ENCODE measurements at regions not wholly inside any gene's neighbourhood (a gene's known extent, or its start where the extent isn't known, plus 50 kb on each side); places are given as distances from the start of the nearest gene placed in this dataset.

GRCh38 chr5:64110222-64110621 is 55.4 kb upstream of the RNF180 start:
- DNase-seq (ENCODE audit: extremely low spot score): no peak
- POLR2A ChIA-PET: no interaction called here
- TF ChIP-seq SUZ12 (IDR thresholded peaks at IDR 0.05) (no peak), BHLHE40 (IDR thresholded peaks at IDR 0.05; ENCODE audit: borderline replicate concordance) (no peak), ELF4 (IDR thresholded peaks at IDR 0.05) (no peak)
- TF ChIP-seq, protein P1, sequence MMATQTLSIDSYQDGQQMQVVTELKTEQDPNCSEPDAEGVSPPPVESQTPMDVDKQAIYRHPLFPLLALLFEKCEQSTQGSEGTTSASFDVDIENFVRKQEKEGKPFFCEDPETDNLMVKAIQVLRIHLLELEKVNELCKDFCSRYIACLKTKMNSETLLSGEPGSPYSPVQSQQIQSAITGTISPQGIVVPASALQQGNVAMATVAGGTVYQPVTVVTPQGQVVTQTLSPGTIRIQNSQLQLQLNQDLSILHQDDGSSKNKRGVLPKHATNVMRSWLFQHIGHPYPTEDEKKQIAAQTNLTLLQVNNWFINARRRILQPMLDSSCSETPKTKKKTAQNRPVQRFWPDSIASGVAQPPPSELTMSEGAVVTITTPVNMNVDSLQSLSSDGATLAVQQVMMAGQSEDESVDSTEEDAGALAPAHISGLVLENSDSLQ (IDR thresholded peaks at IDR 0.05): no peak
- CTCF ChIA-PET: no interaction called here

GRCh38 chr5:64108674-64109073 is 57.0 kb upstream of the RNF180 start:
- CTCF ChIA-PET: no interaction called here
- DNase-seq (ENCODE audit: extremely low spot score): no peak
- TF ChIP-seq FOXM1 (IDR thresholded peaks at IDR 0.05; ENCODE audit: borderline replicate concordance) (no peak), ZNF384 (IDR thresholded peaks at IDR 0.05) (no peak), BHLHE40 (IDR thresholded peaks at IDR 0.05; ENCODE audit: borderline replicate concordance) (no peak), TARDBP (IDR thresholded peaks at IDR 0.05) (no peak), SUZ12 (IDR thresholded peaks at IDR 0.05) (no peak), L3MBTL2 (conservative IDR thresholded peaks at IDR 0.05) (no peak), ELF4 (IDR thresholded peaks at IDR 0.05) (no peak), SP1 (IDR thresholded peaks at IDR 0.05) (no peak), ARNT (IDR thresholded peaks at IDR 0.05) (no peak), FOXA1 (IDR thresholded peaks at IDR 0.05) (no peak), LEF1 (IDR thresholded peaks at IDR 0.05; ENCODE audit: borderline replicate concordance) (no peak), NFRKB (IDR thresholded peaks at IDR 0.05) (no peak)
- TF ChIP-seq, protein P1 (IDR thresholded peaks at IDR 0.05): no peak
- POLR2A ChIA-PET: no interaction called here

GRCh38 chr5:64100203-64100602 is 65.4 kb upstream of the RNF180 start:
- POLR2A ChIA-PET: no interaction called here
- TF ChIP-seq NFRKB (IDR thresholded peaks at IDR 0.05) (no peak), CTBP1 (IDR thresholded peaks at IDR 0.05; ENCODE audit: borderline replicate concordance) (no peak), TARDBP (IDR thresholded peaks at IDR 0.05) (no peak), FOXK2 (IDR thresholded peaks at IDR 0.05) (no peak), SP1 (IDR thresholded peaks at IDR 0.05) (no peak), ARNT (IDR thresholded peaks at IDR 0.05) (no peak), BHLHE40 (IDR thresholded peaks at IDR 0.05; ENCODE audit: borderline replicate concordance) (no peak), L3MBTL2 (conservative IDR thresholded peaks at IDR 0.05) (no peak), FOXM1 (IDR thresholded peaks at IDR 0.05; ENCODE audit: borderline replicate concordance) (no peak), HDGF (IDR thresholded peaks at IDR 0.05; ENCODE audit: borderline replicate concordance) (no peak), LEF1 (IDR thresholded peaks at IDR 0.05; ENCODE audit: borderline replicate concordance) (no peak), ELF4 (IDR thresholded peaks at IDR 0.05) (no peak), SUZ12 (IDR thresholded peaks at IDR 0.05) (no peak)
- DNase-seq (ENCODE audit: extremely low spot score): no peak
- CTCF ChIA-PET: no interaction called here

DNA sequence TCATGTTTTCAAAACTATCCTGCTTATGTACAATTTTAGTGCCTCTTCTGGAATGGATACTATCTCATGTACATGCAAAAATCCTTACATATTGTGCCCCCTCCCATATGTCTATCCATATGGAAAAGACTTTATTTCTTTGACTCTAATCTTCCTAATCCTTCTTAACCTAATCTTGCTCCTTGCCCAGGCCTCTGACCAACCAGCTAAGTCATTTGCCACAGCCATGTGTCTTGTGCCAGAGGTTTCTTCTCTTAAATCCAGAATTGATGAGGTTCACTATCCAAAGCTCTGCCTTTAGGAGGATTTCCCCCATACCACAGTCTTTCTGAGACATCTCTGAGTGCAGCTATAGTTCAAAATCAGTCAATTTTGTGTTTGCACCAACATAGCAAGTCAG is 68.9 kb upstream of the RNF180 start:
- no peak for DNase-seq (ENCODE audit: extremely low spot score)
- POLR2A ChIA-PET: no interaction called here
- TF ChIP-seq SP1 (IDR thresholded peaks at IDR 0.05) (no peak), L3MBTL2 (conservative IDR thresholded peaks at IDR 0.05) (no peak), ELF4 (IDR thresholded peaks at IDR 0.05) (no peak), CTBP1 (IDR thresholded peaks at IDR 0.05; ENCODE audit: borderline replicate concordance) (no peak), TARDBP (IDR thresholded peaks at IDR 0.05) (no peak), BHLHE40 (IDR thresholded peaks at IDR 0.05; ENCODE audit: borderline replicate concordance) (no peak), FOXK2 (IDR thresholded peaks at IDR 0.05) (no peak), SUZ12 (IDR thresholded peaks at IDR 0.05) (no peak), NFRKB (IDR thresholded peaks at IDR 0.05) (no peak), FOXM1 (IDR thresholded peaks at IDR 0.05; ENCODE audit: borderline replicate concordance) (no peak), ARNT (IDR thresholded peaks at IDR 0.05) (no peak), LEF1 (IDR thresholded peaks at IDR 0.05; ENCODE audit: borderline replicate concordance) (no peak), FOXA1 (IDR thresholded peaks at IDR 0.05) (no peak), ZNF384 (IDR thresholded peaks at IDR 0.05) (no peak), HDGF (IDR thresholded peaks at IDR 0.05; ENCODE audit: borderline replicate concordance) (no peak)
- TF ChIP-seq, protein P1 (IDR thresholded peaks at IDR 0.05): no peak
- CTCF ChIA-PET: no interaction called here

GRCh38 chr5:64077589-64077988 is 88.1 kb upstream of the RNF180 start:
- DNase-seq (ENCODE audit: extremely low spot score): no peak
- POLR2A ChIA-PET: no interaction called here
- CTCF ChIA-PET: no interaction called here
- TF ChIP-seq L3MBTL2 (conservative IDR thresholded peaks at IDR 0.05): no peak
- no peak for TF ChIP-seq ZNF384 (IDR thresholded peaks at IDR 0.05)
- no peak for TF ChIP-seq HDGF (IDR thresholded peaks at IDR 0.05; ENCODE audit: borderline replicate concordance)
- TF ChIP-seq NFRKB (IDR thresholded peaks at IDR 0.05): no peak
- TF ChIP-seq TARDBP (IDR thresholded peaks at IDR 0.05): no peak
- no peak for TF ChIP-seq SP1 (IDR thresholded peaks at IDR 0.05)
- no peak for TF ChIP-seq FOXA1 (IDR thresholded peaks at IDR 0.05)
- TF ChIP-seq LEF1 (IDR thresholded peaks at IDR 0.05; ENCODE audit: borderline replicate concordance): no peak
- TF ChIP-seq FOXK2 (IDR thresholded peaks at IDR 0.05): no peak
- TF ChIP-seq ELF4 (IDR thresholded peaks at IDR 0.05): no peak
- TF ChIP-seq FOXM1 (IDR thresholded peaks at IDR 0.05; ENCODE audit: borderline replicate concordance): no peak
- no peak for TF ChIP-seq BHLHE40 (IDR thresholded peaks at IDR 0.05; ENCODE audit: borderline replicate concordance)
- no peak for TF ChIP-seq ARNT (IDR thresholded peaks at IDR 0.05)
- no peak for TF ChIP-seq CTBP1 (IDR thresholded peaks at IDR 0.05; ENCODE audit: borderline replicate concordance)
- TF ChIP-seq, protein P1 (IDR thresholded peaks at IDR 0.05): no peak
- no peak for TF ChIP-seq SUZ12 (IDR thresholded peaks at IDR 0.05)

GRCh38 chr5:64074533-64074932 is 91.1 kb upstream of the RNF180 start:
- ChIA-PET POLR2A (no interaction called here), CTCF (no interaction called here)
- DNase-seq (ENCODE audit: extremely low spot score): peak; percentile 45

More at GRCh38 chr5:64074533-64074932, 91.1 kb upstream of the RNF180 start:
- TF ChIP-seq ARNT (IDR thresholded peaks at IDR 0.05) (no peak), ELF4 (IDR thresholded peaks at IDR 0.05) (no peak), BHLHE40 (IDR thresholded peaks at IDR 0.05; ENCODE audit: borderline replicate concordance) (no peak), SUZ12 (IDR thresholded peaks at IDR 0.05) (no peak), FOXM1 (IDR thresholded peaks at IDR 0.05; ENCODE audit: borderline replicate concordance) (no peak), TARDBP (IDR thresholded peaks at IDR 0.05) (no peak), FOXA1 (IDR thresholded peaks at IDR 0.05) (no peak), HDGF (IDR thresholded peaks at IDR 0.05; ENCODE audit: borderline replicate concordance) (no peak), SP1 (IDR thresholded peaks at IDR 0.05) (no peak), L3MBTL2 (conservative IDR thresholded peaks at IDR 0.05) (no peak), CTBP1 (IDR thresholded peaks at IDR 0.05; ENCODE audit: borderline replicate concordance) (no peak), NFRKB (IDR thresholded peaks at IDR 0.05) (no peak), LEF1 (IDR thresholded peaks at IDR 0.05; ENCODE audit: borderline replicate concordance) (no peak), ZNF384 (IDR thresholded peaks at IDR 0.05) (no peak)
- TF ChIP-seq, protein P1 (IDR thresholded peaks at IDR 0.05): no peak
